ENCODE measurements at regions not wholly inside any gene's neighbourhood (a gene's known extent, or its start where the extent isn't known, plus 50 kb on each side); places are given as distances from the start of the nearest gene placed in this dataset.
"Not testable (repeated sequence)": the region's sequence is repeated elsewhere in the genome, so short reads cannot be mapped to it uniquely, and the experiment has no call there.

GRCh38 chr3:151593928-151594327 is 133.1 kb upstream of the IGSF10 start:
- no peak for DNase-seq

GRCh38 chr3:151592287-151592686 is 131.4 kb upstream of the IGSF10 start:
- no peak for DNase-seq

- no peak for DNase-seq
Observed at GRCh38 chr3:151591441-151591840, 130.6 kb upstream of the IGSF10 start.

- no peak for DNase-seq
Observed at GRCh38 chr3:151589311-151589710, 128.4 kb upstream of the IGSF10 start.

GRCh38 chr3:151587659-151588058 is 126.8 kb upstream of the IGSF10 start:
- not testable (repeated sequence) for DNase-seq

- no peak for DNase-seq
Observed at GRCh38 chr3:151584566-151584965, 123.7 kb upstream of the IGSF10 start.

GRCh38 chr3:151581035-151581434 is 120.2 kb upstream of the IGSF10 start:
- DNase-seq: no peak

- no peak for DNase-seq
Observed at GRCh38 chr3:151580591-151580990, 119.7 kb upstream of the IGSF10 start.

GRCh38 chr3:151579571-151580270 is 118.9 kb upstream of the IGSF10 start:
- DNase-seq: no peak

- DNase-seq: peak; percentile 20
Observed at GRCh38 chr3:151578495-151578894, 117.6 kb upstream of the IGSF10 start.

GRCh38 chr3:151576511-151577137 is 115.8 kb upstream of the IGSF10 start:
- no peak for DNase-seq

- DNase-seq: no peak
Observed at GRCh38 chr3:151568184-151568583, 107.3 kb upstream of the IGSF10 start.

GRCh38 chr3:151567477-151567876 is 106.6 kb upstream of the IGSF10 start:
- no peak for DNase-seq

- no peak for DNase-seq
Observed at GRCh38 chr3:151564261-151564660, 103.4 kb upstream of the IGSF10 start.

GRCh38 chr3:151563305-151563704 is 102.4 kb upstream of the IGSF10 start:
- DNase-seq: no peak

GRCh38 chr3:151562891-151563290 is 102.0 kb upstream of the IGSF10 start:
- no peak for DNase-seq

- no peak for DNase-seq
Observed at GRCh38 chr3:151561878-151562277, 101.0 kb upstream of the IGSF10 start.

GRCh38 chr3:151560738-151561137 is 99.9 kb upstream of the IGSF10 start:
- no peak for DNase-seq

GRCh38 chr3:151559736-151560135 is 98.9 kb upstream of the IGSF10 start:
- no peak for DNase-seq

- no peak for DNase-seq
Observed at GRCh38 chr3:151558661-151559060, 97.8 kb upstream of the IGSF10 start.

GRCh38 chr3:151557068-151557840 is 96.4 kb upstream of the IGSF10 start:
- no peak for DNase-seq

- DNase-seq: no peak
Observed at GRCh38 chr3:151556596-151556995, 95.7 kb upstream of the IGSF10 start.

- DNase-seq: no peak
Observed at GRCh38 chr3:151555523-151555922, 94.7 kb upstream of the IGSF10 start.

GRCh38 chr3:151553888-151554287 is 93.0 kb upstream of the IGSF10 start:
- no peak for DNase-seq
